ENCODE measurements at regions not wholly inside any gene's neighbourhood (a gene's known extent, or its start where the extent isn't known, plus 50 kb on each side); places are given as distances from the start of the nearest gene placed in this dataset.

- DNase-seq (ENCODE audit: low read depth), result no peak
- TF ChIP-seq CTCF (IDR thresholded peaks at IDR 0.05; ENCODE audit: insufficient read depth, low read depth, low read length, missing control alignments), result no peak
- no peak overlapping the region for H3K4me3 ChIP-seq (ENCODE audit: low read depth, low read length)
Measured at GRCh38 chr6:81682235-81682795, 70.2 kb downstream of the TENT5A start.

- DNase-seq (ENCODE audit: low read depth), result no peak
- no peak overlapping the region for H3K4me3 ChIP-seq (ENCODE audit: low read depth, low read length)
- no peak for TF ChIP-seq CTCF (IDR thresholded peaks at IDR 0.05; ENCODE audit: insufficient read depth, low read depth, low read length, missing control alignments)
Measured at GRCh38 chr6:81669445-81669844, 83.0 kb downstream of the TENT5A start.

- DNase-seq (ENCODE audit: low read depth), result no peak
- no peak for TF ChIP-seq CTCF (IDR thresholded peaks at IDR 0.05; ENCODE audit: insufficient read depth, low read depth, low read length, missing control alignments)
- H3K4me3 ChIP-seq (ENCODE audit: low read depth, low read length), result no peak overlapping the region
Measured at GRCh38 chr6:81668615-81669047, 83.8 kb downstream of the TENT5A start.

- no peak for TF ChIP-seq CTCF (IDR thresholded peaks at IDR 0.05; ENCODE audit: insufficient read depth, low read depth, low read length, missing control alignments)
Measured at GRCh38 chr6:81666481-81666880, 86.0 kb downstream of the TENT5A start.

GRCh38 chr6:81656231-81656630 lies 96.2 kb downstream of the TENT5A start:
- TF ChIP-seq CTCF (IDR thresholded peaks at IDR 0.05; ENCODE audit: insufficient read depth, low read depth, low read length, missing control alignments), result no peak
- DNase-seq (ENCODE audit: low read depth), result no peak
- H3K4me3 ChIP-seq (ENCODE audit: low read depth, low read length), result no peak overlapping the region

More at GRCh38 chr6:81666481-81666880, 86.0 kb downstream of the TENT5A start:
- H3K4me3 ChIP-seq (ENCODE audit: low read depth, low read length), result no peak overlapping the region
- no peak for DNase-seq (ENCODE audit: low read depth)

GRCh38 chr6:81655696-81656095 lies 96.8 kb downstream of the TENT5A start:
- no peak for TF ChIP-seq CTCF (IDR thresholded peaks at IDR 0.05; ENCODE audit: insufficient read depth, low read depth, low read length, missing control alignments)
- no peak overlapping the region for H3K4me3 ChIP-seq (ENCODE audit: low read depth, low read length)
- no peak for DNase-seq (ENCODE audit: low read depth)

GRCh38 chr6:81648502-81648901 lies 104.0 kb downstream of the TENT5A start:
- peak; percentile 38 for DNase-seq (ENCODE audit: low read depth)
- no peak overlapping the region for H3K4me3 ChIP-seq (ENCODE audit: low read depth, low read length)
- TF ChIP-seq CTCF (IDR thresholded peaks at IDR 0.05; ENCODE audit: insufficient read depth, low read depth, low read length, missing control alignments), result no peak
